ENCODE measurements at regions not wholly inside any gene's neighbourhood (a gene's known extent, or its start where the extent isn't known, plus 50 kb on each side); places are given as distances from the start of the nearest gene placed in this dataset.
A peak's percentile ranks its signal among the peaks of the same experiment; 100 is the strongest.

GRCh38 chr9:10704720-10705119 lies 91.9 kb upstream of the PTPRD start:
- Histone ChIP-seq H3K4me3 (no peak overlapping the region), H3K27ac (no peak overlapping the region), H3K27me3 (no peaks in the 10 kb centered on the region), H3K36me3 (no peaks in the 10 kb centered on the region), H3K9me3 (no peaks in the 10 kb centered on the region), H3K4me1 (no peaks in the 10 kb centered on the region)
- DNase-seq, result no peak
- intact Hi-C loops (cut with DNase I), result no loop called here
- TF ChIP-seq CTCF (IDR thresholded peaks at IDR 0.05), result no peak
- peak; percentile 95 for ATAC-seq

GRCh38 chr9:10705383-10705782 lies 92.6 kb upstream of the PTPRD start:
- no peak for TF ChIP-seq CTCF (IDR thresholded peaks at IDR 0.05)
- ATAC-seq (peak; percentile 64), DNase-seq (no peak)

GRCh38 chr9:10706788-10707187 lies 94.0 kb upstream of the PTPRD start:
- no peaks in the 10 kb centered on the region for H3K27me3 ChIP-seq
- intact Hi-C loops (cut with DNase I), result no loop called here
- no peaks in the 10 kb centered on the region for H3K4me1 ChIP-seq
- no peaks in the 10 kb centered on the region for H3K9me3 ChIP-seq
- DNase-seq (no peak), ATAC-seq (no peak)
- TF ChIP-seq CTCF (IDR thresholded peaks at IDR 0.05), result no peak
- no peaks in the 10 kb centered on the region for H3K36me3 ChIP-seq
- no peak overlapping the region for H3K27ac ChIP-seq
- H3K4me3 ChIP-seq, result no peak overlapping the region

More at GRCh38 chr9:10705383-10705782, 92.6 kb upstream of the PTPRD start:
- Histone ChIP-seq H3K36me3 (no peaks in the 10 kb centered on the region), H3K4me1 (no peaks in the 10 kb centered on the region), H3K9me3 (no peaks in the 10 kb centered on the region), H3K4me3 (no peak overlapping the region), H3K27ac (no peak overlapping the region), H3K27me3 (no peaks in the 10 kb centered on the region)
- intact Hi-C loops (cut with DNase I), result no loop called here

GRCh38 chr9:10721301-10721700 lies 108.5 kb upstream of the PTPRD start:
- Histone ChIP-seq H3K4me3 (no peak overlapping the region), H3K36me3 (no peaks in the 10 kb centered on the region), H3K27ac (no peak overlapping the region), H3K27me3 (no peaks in the 10 kb centered on the region), H3K4me1 (no peaks in the 10 kb centered on the region), H3K9me3 (peaks cover 0 to 1% of the 10 kb centered on the region in 2 donors)
- peak in 2 of 4 donors; percentile 17 to 53 for DNase-seq
- intact Hi-C loops (cut with DNase I), result no loop called here
- ATAC-seq, result no peak
- no peak for TF ChIP-seq CTCF (IDR thresholded peaks at IDR 0.05)

- intact Hi-C loops (cut with DNase I), result no loop called here
- ATAC-seq (no peak), DNase-seq (no peak)
- Histone ChIP-seq H3K4me3 (no peak overlapping the region), H3K36me3 (no peaks in the 10 kb centered on the region), H3K4me1 (no peaks in the 10 kb centered on the region), H3K27me3 (no peaks in the 10 kb centered on the region), H3K9me3 (peaks cover 0 to 2% of the 10 kb centered on the region in 2 donors), H3K27ac (no peak overlapping the region)
- no peak for TF ChIP-seq CTCF (IDR thresholded peaks at IDR 0.05)
These were observed 116.4 kb upstream of the PTPRD start for GRCh38 chr9:10729213-10729612.

Data from left lung (tissue), 4 donors.